Endothelial cell of hepatic sinusoid (primary cell): ENCODE measurements at regions not wholly inside any gene's neighbourhood (a gene's known extent, or its start where the extent isn't known, plus 50 kb on each side); places are given as distances from the start of the nearest gene placed in this dataset.

Source experiments
- in situ Hi-C: cut with HindIII; loops from 2 replicates; pipeline ENCODE4 v1.10.0; 2017; ENCODE audit warnings: low sequenced_read_pairs

DNA sequence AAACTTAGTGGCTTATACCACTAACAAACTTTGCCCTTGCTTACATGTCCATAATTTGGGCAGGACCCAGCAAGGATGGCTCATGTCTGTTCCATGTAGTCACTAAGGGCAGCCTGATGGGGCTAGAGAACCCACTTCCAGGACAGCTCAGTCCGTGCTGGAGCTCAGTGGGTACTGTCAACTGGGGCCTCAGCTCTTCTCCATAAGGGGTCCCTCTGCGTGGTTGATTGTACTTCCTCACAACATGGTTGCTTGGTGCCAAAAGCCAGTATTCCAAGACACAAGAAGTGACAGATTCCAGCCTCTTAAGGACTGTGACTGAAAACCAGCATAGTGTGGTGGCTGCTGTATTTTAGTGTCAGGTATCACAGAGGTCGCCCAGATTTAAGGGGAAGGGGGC is 675.2 kb downstream of the TBC1D22A start:
- in situ Hi-C loops, result loop anchor here (5.0 kb wide), 2 partner anchors 50 to 65 kb away; no protein-coding TSS in a partner anchor

DNA sequence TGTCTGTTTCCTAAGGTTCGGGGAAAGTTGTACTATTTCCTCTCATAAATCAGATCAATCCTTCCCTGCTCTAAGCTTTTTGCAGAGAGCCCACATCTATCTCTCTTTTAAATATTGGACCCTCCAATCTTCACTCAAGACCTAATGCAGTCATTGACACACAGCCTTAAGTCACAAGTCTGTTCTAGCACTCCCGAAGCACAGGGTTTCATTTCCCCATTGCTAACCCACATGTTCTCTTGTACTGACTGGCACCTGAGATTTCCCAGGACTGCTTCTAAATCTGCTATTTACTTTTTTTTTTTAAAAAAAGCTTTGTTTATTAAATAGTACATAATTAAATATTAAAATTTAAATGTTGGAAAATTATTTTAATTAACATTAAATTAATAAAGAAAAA is 674.7 kb downstream of the TBC1D22A start:
- in situ Hi-C loops, result loop anchor here (5.0 kb wide), 2 partner anchors 50 to 65 kb away; no protein-coding TSS in a partner anchor

- in situ Hi-C loops, result loop anchor here (5.0 kb wide), 2 partner anchors 51 to 64 kb away; no protein-coding TSS in a partner anchor
Measured at GRCh38 chr22:47435826-47436225, 673.4 kb downstream of the TBC1D22A start.

DNA sequence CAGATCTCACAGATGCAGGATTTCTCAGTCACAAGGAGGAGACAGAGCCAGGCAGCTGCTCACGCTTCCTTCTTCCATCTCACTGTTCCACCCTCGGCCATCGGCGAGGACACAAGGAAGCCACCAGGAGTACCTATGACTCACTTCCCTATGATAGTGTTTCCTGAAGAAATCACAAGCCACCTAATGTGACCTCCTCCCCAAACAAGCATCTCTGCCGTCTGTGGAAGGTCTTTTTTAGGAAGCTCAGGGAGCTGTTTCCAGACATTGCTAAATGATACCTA is 672.7 kb downstream of the TBC1D22A start:
- in situ Hi-C loops, result loop anchor here (5.0 kb wide), 2 partner anchors 52 to 63 kb away; no protein-coding TSS in a partner anchor

DNA sequence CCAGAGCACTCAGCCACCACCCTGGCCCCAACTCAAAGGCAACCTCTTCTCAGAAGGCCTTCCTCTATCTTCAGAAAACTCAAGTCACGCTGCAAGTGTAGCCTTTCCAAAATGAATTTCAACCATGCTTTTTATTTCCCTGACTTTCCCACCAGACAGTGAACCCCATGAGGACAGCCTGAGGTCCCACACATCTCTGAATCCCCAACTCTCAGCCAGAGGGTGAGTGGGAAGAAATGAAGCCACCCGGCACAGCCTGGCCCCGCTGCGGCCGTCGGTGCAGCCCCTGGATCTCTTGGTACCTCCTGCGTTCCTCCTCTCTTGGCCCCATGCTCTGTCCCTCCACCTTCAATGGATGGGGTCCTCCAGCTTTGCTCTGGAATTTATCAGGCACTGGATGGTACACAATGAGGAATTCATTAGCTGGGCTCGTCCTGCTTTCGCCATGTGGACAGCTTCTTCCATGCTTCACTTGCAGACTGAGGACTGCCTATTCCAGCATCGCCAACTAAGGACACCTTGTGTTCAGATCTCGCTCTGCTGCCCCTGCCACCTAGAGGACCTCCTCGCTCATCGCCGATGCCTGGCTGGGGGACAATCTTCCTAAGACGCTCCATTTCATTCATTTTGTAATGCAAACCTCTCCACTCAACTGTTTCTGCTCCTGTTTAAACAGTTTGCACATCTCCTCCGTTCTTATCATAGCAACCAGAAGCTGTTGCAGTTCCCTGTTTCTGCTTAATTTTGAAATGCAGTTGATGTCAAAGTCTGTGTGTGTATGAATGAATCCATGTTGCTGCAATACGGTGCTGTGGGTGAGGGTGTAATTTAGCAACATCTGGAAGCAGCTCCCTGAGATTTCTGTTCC is 672.1 kb downstream of the TBC1D22A start:
- in situ Hi-C loops, result loop anchor here (5.0 kb wide), 2 partner anchors 53 to 62 kb away; no protein-coding TSS in a partner anchor

- in situ Hi-C loops, result no loop called here
Measured at GRCh38 chr22:47433627-47434026, 671.2 kb downstream of the TBC1D22A start.

GRCh38 chr22:47432683-47433082 is 670.2 kb downstream of the TBC1D22A start:
- in situ Hi-C loops, result no loop called here

DNA sequence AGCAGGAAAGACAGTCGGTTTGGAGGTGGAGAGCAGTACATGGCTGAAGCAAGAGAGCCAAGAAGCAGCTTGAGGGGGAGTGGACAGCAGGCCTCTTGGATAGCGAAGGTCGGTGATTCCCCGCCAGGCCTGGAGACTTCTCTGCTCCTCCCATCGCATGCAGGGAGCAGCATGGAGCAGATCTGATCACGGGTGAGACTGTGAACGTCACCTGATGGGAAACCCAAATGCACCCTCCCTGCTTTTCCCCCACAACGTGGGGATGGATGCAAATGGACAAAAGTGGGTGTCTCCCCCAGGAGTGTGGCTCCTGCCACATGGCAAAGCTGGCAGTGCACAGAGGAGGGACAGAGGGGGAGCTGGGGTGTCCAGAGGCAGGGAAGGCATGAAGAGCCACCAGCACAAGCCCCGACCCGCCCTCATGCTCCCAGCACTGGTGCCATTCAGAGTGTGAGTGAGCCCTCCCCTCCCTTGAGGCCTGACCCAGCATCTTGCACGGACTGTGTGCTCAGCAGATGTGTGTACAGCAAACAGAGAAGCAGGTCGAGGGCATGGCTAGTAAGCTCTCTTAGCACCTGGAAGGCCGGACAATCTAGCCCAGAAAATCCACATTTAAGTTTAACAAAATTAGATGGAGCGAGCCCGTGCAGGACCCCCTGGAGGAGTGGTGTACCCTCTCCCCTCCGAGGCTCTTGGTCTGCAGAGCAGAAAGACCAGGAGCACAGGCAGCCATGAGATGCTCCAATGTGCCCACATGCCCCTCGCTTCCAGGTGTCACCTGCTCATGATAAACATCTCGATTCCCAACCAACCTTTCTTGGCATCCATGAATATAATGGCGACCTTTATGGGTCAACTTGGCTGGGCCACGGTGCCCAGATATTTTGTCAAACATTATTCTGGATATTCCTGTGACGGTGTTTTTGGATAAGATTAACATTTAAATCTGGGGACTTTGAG is 661.7 kb downstream of the TBC1D22A start:
- in situ Hi-C loops, result no loop called here

DNA sequence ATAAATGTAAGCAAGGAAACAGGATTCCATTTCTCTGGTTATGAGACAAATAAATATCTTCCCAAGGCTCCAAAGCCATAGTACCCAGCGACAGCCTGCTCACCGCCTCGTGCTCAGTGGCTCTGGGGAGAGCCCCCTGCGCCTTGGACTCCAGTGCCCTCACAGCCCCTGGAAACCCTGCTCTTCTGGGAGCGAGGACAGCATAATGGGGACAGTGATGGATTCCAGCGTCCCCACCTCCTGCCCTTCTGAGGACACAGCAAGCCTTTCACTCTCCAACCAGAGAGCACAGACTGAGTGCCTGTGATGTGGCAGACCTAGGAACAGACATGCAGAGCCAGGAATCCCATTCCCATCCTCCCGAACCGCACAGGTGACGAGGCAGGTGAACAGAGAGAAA is 660.8 kb downstream of the TBC1D22A start:
- in situ Hi-C loops, result no loop called here

- in situ Hi-C loops, result no loop called here
Measured at GRCh38 chr22:47422736-47423135, 660.3 kb downstream of the TBC1D22A start.

GRCh38 chr22:47421846-47422245 is 659.4 kb downstream of the TBC1D22A start:
- in situ Hi-C loops, result no loop called here

DNA sequence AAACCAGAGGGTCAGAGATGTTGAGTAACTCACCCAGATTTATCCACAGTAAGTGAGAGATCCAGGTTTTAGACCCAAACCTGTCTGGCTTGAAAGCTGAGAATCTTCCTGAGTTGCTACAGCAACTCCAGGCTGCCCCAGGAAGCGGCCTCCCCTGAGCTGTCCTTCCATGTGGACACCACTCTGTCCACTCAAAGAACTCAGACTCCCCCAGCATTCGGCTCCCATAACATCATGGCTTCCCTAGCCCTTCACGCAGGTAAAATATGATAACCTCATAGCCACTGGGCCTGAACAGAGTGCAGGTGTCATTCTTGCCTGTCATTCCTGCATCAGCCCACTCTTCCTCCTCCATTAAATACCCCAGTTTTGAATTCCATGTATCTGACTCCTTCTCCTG is 657.8 kb downstream of the TBC1D22A start:
- in situ Hi-C loops, result no loop called here

- in situ Hi-C loops, result no loop called here
Measured at GRCh38 chr22:47419239-47419638, 656.8 kb downstream of the TBC1D22A start.

- in situ Hi-C loops, result no loop called here
Measured at GRCh38 chr22:47417699-47418098, 655.2 kb downstream of the TBC1D22A start.

- in situ Hi-C loops, result no loop called here
Measured at GRCh38 chr22:47411006-47411405, 648.6 kb downstream of the TBC1D22A start.

- in situ Hi-C loops, result no loop called here
Measured at GRCh38 chr22:47409539-47410275, 647.3 kb downstream of the TBC1D22A start.

DNA sequence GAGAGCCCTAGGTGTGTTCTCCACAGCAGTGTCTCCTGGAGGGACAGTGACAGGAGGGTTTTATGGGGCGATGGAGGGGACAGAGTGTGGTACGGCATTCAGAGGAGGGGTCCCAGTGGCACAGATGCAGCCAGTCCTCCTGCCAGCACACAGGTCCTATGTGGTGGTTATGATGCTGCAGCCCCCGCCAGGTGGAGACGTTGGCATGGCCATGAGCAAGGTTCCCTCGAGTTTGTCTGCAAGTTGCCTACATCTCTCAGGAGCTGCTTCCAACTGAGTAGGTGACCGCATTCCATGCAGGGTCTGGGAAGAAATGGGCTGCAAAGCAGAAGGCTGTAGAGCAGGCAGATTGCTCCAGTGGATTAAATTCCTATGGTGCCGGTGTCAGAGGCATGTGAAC is 646.0 kb downstream of the TBC1D22A start:
- in situ Hi-C loops, result no loop called here

DNA sequence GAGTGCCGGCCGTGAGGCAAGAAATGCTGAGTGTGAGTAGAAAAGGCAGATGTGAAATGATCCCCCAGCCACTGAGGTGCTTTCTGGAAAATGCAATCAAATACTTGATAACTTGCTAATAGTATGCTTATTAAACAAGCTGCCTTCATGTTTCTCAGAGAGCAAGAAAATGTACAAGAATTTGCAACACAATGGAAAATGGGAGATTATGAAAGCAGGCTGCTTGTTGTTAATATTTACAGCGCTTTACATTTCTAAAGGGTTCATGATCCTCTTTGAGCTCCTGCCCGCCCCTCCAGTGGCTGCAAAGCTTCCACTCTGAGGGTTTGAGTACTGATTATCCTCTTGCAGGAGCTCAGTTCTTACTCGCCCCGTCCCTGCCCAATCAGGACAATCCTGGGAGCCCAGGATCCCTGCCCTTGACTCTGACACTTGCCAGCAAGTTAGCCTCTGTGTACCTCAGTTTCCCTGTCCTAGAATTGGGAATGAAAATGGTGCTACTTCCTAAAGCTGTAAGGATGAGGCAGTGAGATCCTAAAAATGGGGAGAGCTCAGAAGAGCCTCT is 645.1 kb downstream of the TBC1D22A start:
- in situ Hi-C loops, result no loop called here

- in situ Hi-C loops, result no loop called here
Measured at GRCh38 chr22:47406896-47407295, 644.4 kb downstream of the TBC1D22A start.

DNA sequence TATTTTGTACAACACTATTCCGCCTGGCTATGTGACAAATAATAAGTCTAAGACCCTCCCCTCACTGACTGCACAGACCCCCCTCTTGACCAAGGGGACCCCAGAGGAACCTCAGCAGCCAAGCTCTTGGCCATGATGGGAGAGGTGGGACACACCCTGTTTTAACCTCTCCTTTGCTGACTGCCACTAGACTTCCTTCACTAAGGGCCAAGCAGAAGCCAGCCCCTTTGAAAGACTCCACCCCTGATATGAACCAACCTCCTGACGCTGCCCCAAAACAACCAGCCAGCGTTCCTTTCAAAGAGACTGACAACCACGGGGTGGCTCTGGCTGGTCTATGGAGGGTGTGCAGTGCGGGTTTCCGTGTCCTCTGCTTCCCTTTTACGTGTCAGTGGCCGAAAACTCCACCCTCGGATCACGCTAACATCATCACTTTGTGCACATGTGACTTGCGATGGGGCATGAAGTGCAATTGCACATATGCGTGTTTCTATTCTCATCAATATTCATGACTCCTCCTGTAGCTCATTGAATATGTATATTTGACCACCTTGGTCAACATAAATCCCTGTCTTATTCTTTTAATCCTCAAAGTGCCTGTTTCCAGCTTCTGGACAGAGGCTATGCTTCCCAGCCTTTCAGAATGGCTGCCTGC is 643.9 kb downstream of the TBC1D22A start:
- in situ Hi-C loops, result no loop called here
